ENCODE measurements at regions not wholly inside any gene's neighbourhood (a gene's known extent, or its start where the extent isn't known, plus 50 kb on each side); places are given as distances from the start of the nearest gene placed in this dataset.
"Not testable (repeated sequence)": the region's sequence is repeated elsewhere in the genome, so short reads cannot be mapped to it uniquely, and the experiment has no call there.

GRCh38 chr11:116043059-116043458 lies 538.8 kb upstream of the CADM1 start:
- TF ChIP-seq, protein P1, sequence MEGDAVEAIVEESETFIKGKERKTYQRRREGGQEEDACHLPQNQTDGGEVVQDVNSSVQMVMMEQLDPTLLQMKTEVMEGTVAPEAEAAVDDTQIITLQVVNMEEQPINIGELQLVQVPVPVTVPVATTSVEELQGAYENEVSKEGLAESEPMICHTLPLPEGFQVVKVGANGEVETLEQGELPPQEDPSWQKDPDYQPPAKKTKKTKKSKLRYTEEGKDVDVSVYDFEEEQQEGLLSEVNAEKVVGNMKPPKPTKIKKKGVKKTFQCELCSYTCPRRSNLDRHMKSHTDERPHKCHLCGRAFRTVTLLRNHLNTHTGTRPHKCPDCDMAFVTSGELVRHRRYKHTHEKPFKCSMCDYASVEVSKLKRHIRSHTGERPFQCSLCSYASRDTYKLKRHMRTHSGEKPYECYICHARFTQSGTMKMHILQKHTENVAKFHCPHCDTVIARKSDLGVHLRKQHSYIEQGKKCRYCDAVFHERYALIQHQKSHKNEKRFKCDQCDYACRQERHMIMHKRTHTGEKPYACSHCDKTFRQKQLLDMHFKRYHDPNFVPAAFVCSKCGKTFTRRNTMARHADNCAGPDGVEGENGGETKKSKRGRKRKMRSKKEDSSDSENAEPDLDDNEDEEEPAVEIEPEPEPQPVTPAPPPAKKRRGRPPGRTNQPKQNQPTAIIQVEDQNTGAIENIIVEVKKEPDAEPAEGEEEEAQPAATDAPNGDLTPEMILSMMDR (IDR thresholded peaks at IDR 0.05), result not testable (repeated sequence)
- TF ChIP-seq POLR2A (IDR thresholded peaks at IDR 0.05), result not testable (repeated sequence)
